ENCODE measurements at regions not wholly inside any gene's neighbourhood (a gene's known extent, or its start where the extent isn't known, plus 50 kb on each side); places are given as distances from the start of the nearest gene placed in this dataset.

DNA sequence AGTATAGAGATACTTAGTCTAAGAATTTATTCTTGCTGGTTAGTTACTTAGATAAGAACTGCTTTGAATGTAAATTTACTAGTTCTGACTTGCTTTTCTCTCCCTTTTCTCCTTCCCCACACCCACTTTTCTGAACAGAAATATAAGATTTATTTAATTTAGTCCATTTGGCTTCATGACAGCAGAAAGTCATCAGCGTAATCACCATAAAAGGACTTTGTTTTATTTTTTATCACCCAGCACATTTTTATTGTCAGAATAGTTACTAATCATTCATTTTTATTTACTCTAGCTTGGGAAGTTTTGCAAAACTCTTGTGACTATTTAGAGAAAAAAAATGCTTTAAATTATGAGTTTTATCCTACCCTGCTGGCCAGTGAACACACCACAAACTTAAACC lies 197.2 kb downstream of the CHRM3 start:
- Histone ChIP-seq H3F3A (ENCODE audit: insufficient read depth, low read length) (no peaks in the 10 kb centered on the region), H3K9ac (ENCODE audit: low read length) (no peak overlapping the region), H3K9me3 (replicated peaks; ENCODE audit: insufficient read depth, low read length) (no peaks in the 10 kb centered on the region), H3K4me3 (ENCODE audit: low read length) (no peak overlapping the region), H3K27ac (ENCODE audit: low read length) (no peak overlapping the region), H3K4me1 (ENCODE audit: low read length) (no peaks in the 10 kb centered on the region), H3K79me2 (ENCODE audit: low read length) (no peaks in the 10 kb centered on the region), H2AFZ (ENCODE audit: low read length) (no peak overlapping the region), H3K36me3 (replicated peaks; ENCODE audit: insufficient read depth, low read length) (no peaks in the 10 kb centered on the region), H3K9me2 (replicated peaks; ENCODE audit: insufficient read depth, low read length) (no peaks in the 10 kb centered on the region), H4K20me1 (ENCODE audit: insufficient read depth, low read length) (no peaks in the 10 kb centered on the region), H3K4me2 (ENCODE audit: low read depth, low read length) (no peak overlapping the region), H3K27me3 (replicated peaks; ENCODE audit: insufficient read depth, low read length) (no peaks in the 10 kb centered on the region)
- TF ChIP-seq EZH2 (optimal IDR thresholded peaks at IDR 0.05; ENCODE audit: low read depth, low read length), result no peak
- TF ChIP-seq EZH2phosphoT487 (IDR thresholded peaks at IDR 0.05; ENCODE audit: low read length), result no peak
- TF ChIP-seq, protein P1, sequence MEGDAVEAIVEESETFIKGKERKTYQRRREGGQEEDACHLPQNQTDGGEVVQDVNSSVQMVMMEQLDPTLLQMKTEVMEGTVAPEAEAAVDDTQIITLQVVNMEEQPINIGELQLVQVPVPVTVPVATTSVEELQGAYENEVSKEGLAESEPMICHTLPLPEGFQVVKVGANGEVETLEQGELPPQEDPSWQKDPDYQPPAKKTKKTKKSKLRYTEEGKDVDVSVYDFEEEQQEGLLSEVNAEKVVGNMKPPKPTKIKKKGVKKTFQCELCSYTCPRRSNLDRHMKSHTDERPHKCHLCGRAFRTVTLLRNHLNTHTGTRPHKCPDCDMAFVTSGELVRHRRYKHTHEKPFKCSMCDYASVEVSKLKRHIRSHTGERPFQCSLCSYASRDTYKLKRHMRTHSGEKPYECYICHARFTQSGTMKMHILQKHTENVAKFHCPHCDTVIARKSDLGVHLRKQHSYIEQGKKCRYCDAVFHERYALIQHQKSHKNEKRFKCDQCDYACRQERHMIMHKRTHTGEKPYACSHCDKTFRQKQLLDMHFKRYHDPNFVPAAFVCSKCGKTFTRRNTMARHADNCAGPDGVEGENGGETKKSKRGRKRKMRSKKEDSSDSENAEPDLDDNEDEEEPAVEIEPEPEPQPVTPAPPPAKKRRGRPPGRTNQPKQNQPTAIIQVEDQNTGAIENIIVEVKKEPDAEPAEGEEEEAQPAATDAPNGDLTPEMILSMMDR (IDR thresholded peaks at IDR 0.05; ENCODE audit: low read length), result no peak
- DNase-seq, result no peak

DNA sequence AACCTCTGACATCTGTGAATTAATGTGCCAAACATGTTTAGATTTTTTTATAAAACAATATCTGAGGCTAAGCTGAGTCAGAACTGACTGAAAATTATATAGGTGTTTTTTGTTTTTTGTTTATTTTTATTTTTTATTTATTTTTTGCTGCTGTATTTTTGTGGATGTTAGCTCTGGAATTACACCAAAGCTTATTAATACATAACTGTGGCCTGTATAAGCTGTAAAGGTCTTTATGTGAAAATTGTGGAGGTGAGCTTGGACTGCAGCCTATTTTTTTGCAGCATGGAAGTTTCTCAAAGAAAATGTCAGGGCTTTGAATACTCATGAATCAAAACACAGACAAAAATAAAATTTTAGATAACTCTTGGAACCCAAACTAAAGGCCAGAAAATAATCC lies 199.8 kb downstream of the CHRM3 start:
- Histone ChIP-seq H3F3A (ENCODE audit: insufficient read depth, low read length) (no peaks in the 10 kb centered on the region), H3K36me3 (replicated peaks; ENCODE audit: insufficient read depth, low read length) (no peaks in the 10 kb centered on the region), H3K9ac (ENCODE audit: low read length) (no peak overlapping the region), H3K27me3 (replicated peaks; ENCODE audit: insufficient read depth, low read length) (no peaks in the 10 kb centered on the region), H3K4me1 (ENCODE audit: low read length) (no peaks in the 10 kb centered on the region), H3K9me3 (replicated peaks; ENCODE audit: insufficient read depth, low read length) (no peaks in the 10 kb centered on the region), H3K79me2 (ENCODE audit: low read length) (no peaks in the 10 kb centered on the region), H3K9me2 (replicated peaks; ENCODE audit: insufficient read depth, low read length) (no peaks in the 10 kb centered on the region), H3K27ac (ENCODE audit: low read length) (no peak overlapping the region), H3K4me2 (ENCODE audit: low read depth, low read length) (no peak overlapping the region), H3K4me3 (ENCODE audit: low read length) (no peak overlapping the region), H4K20me1 (ENCODE audit: insufficient read depth, low read length) (no peaks in the 10 kb centered on the region), H2AFZ (ENCODE audit: low read length) (no peak overlapping the region)
- TF ChIP-seq, protein P1 (IDR thresholded peaks at IDR 0.05; ENCODE audit: low read length), result no peak
- TF ChIP-seq EZH2phosphoT487 (IDR thresholded peaks at IDR 0.05; ENCODE audit: low read length) (no peak), EZH2 (optimal IDR thresholded peaks at IDR 0.05; ENCODE audit: low read depth, low read length) (no peak)
- DNase-seq, result no peak

DNA sequence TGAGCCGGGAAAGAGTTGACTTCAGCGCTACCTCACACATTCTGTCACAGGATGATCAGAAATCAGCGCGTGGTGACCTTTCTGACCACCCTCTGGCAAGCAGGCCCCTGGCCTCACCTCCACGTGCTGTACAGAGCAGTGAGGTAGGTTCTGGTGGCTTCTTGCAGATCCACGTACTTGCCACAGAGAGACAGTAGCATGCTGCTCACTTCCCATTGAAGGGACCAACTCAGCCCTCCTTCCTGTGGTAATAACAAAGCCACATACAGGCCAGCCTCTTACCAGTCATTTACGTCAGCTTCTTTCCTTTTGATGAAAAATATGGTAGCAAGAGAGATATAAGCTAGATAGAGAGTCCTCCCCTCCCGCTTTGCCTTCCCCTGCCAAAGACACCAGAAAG lies 200.7 kb downstream of the CHRM3 start:
- H3K9me3 ChIP-seq (replicated peaks; ENCODE audit: insufficient read depth, low read length), result no peaks in the 10 kb centered on the region
- TF ChIP-seq, protein P1 (IDR thresholded peaks at IDR 0.05; ENCODE audit: low read length), result no peak
- TF ChIP-seq EZH2 (optimal IDR thresholded peaks at IDR 0.05; ENCODE audit: low read depth, low read length) (no peak), EZH2phosphoT487 (IDR thresholded peaks at IDR 0.05; ENCODE audit: low read length) (no peak)
- H3K4me1 ChIP-seq (ENCODE audit: low read length), result no peaks in the 10 kb centered on the region
- H2AFZ ChIP-seq (ENCODE audit: low read length), result no peak overlapping the region
- DNase-seq, result no peak
- no peaks in the 10 kb centered on the region for H3K27me3 ChIP-seq (replicated peaks; ENCODE audit: insufficient read depth, low read length)
- H3K9me2 ChIP-seq (replicated peaks; ENCODE audit: insufficient read depth, low read length), result no peaks in the 10 kb centered on the region
- no peak overlapping the region for H3K9ac ChIP-seq (ENCODE audit: low read length)
- no peaks in the 10 kb centered on the region for H3K79me2 ChIP-seq (ENCODE audit: low read length)
- H3K4me2 ChIP-seq (ENCODE audit: low read depth, low read length), result no peak overlapping the region
- H3K36me3 ChIP-seq (replicated peaks; ENCODE audit: insufficient read depth, low read length), result no peaks in the 10 kb centered on the region
- H4K20me1 ChIP-seq (ENCODE audit: insufficient read depth, low read length), result no peaks in the 10 kb centered on the region
- no peak overlapping the region for H3K27ac ChIP-seq (ENCODE audit: low read length)
- H3F3A ChIP-seq (ENCODE audit: insufficient read depth, low read length), result no peaks in the 10 kb centered on the region
- H3K4me3 ChIP-seq (ENCODE audit: low read length), result no peak overlapping the region
